ENCODE measurements at regions not wholly inside any gene's neighbourhood (a gene's known extent, or its start where the extent isn't known, plus 50 kb on each side); places are given as distances from the start of the nearest gene placed in this dataset.

- H4K20me1 ChIP-seq (ENCODE audit: low read depth): no peaks in the 10 kb centered on the region
These were observed 275.9 kb upstream of the EXOC2 start for GRCh38 chr6:968791-969190.

DNA sequence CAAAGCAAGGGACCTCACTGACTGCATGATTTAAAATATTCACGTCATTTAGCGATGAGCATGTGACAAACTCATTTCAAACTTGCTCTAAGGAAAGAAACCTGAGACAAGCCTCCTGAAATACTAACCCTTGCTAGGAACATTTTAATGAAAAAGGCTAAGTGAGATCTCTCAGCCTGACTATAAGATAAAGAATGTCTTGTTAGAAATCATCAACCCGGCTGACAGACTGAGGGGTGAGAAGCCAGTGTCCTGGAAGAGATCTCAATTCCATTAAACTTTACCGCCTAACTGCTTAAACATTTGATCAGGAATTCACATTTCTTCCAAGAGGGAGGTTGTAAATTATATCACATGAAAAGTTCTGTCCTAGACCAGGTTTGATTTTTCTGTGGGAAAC lies 274.8 kb upstream of the EXOC2 start:
- no peaks in the 10 kb centered on the region for H3K79me2 ChIP-seq (ENCODE audit: low read depth)

More at GRCh38 chr6:968791-969190, 275.9 kb upstream of the EXOC2 start:
- H3K4me1 ChIP-seq: no peaks in the 10 kb centered on the region
- Mint-ChIP-seq H3K36me3 (no peaks in the 10 kb centered on the region), H3K4me1 (peaks cover 22% of the 10 kb centered on the region), H3K27ac (peak overlapping the region; percentile 27), H3K27me3 (ENCODE audit: insufficient read depth, low read depth) (peaks cover 4% of the 10 kb centered on the region), H3K4me3 (no peak overlapping the region), H3K9me3 (peaks cover 9% of the 10 kb centered on the region)
- H3K4me2 ChIP-seq: no peak overlapping the region
- H3K9me3 ChIP-seq (ENCODE audit: low read depth): no peaks in the 10 kb centered on the region
- H3F3A ChIP-seq (ENCODE audit: low read depth): no peaks in the 10 kb centered on the region
- H3K9ac ChIP-seq: no peak overlapping the region
- H3K79me2 ChIP-seq (ENCODE audit: low read depth): no peaks in the 10 kb centered on the region
- no peak overlapping the region for H3K4me3 ChIP-seq
- H3K27me3 ChIP-seq: no peaks in the 10 kb centered on the region
- no peak overlapping the region for H3K27ac ChIP-seq
- H2AFZ ChIP-seq (replicated peaks): no peak overlapping the region
- TF ChIP-seq, protein P1, sequence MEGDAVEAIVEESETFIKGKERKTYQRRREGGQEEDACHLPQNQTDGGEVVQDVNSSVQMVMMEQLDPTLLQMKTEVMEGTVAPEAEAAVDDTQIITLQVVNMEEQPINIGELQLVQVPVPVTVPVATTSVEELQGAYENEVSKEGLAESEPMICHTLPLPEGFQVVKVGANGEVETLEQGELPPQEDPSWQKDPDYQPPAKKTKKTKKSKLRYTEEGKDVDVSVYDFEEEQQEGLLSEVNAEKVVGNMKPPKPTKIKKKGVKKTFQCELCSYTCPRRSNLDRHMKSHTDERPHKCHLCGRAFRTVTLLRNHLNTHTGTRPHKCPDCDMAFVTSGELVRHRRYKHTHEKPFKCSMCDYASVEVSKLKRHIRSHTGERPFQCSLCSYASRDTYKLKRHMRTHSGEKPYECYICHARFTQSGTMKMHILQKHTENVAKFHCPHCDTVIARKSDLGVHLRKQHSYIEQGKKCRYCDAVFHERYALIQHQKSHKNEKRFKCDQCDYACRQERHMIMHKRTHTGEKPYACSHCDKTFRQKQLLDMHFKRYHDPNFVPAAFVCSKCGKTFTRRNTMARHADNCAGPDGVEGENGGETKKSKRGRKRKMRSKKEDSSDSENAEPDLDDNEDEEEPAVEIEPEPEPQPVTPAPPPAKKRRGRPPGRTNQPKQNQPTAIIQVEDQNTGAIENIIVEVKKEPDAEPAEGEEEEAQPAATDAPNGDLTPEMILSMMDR (IDR thresholded peaks at IDR 0.05): no peak
- TF ChIP-seq EZH2 (IDR thresholded peaks at IDR 0.05) (no peak), EZH2phosphoT487 (IDR thresholded peaks at IDR 0.05) (no peak)
- H3K36me3 ChIP-seq: no peaks in the 10 kb centered on the region
- DNase-seq (ENCODE audit: low spot score): no peak

DNA sequence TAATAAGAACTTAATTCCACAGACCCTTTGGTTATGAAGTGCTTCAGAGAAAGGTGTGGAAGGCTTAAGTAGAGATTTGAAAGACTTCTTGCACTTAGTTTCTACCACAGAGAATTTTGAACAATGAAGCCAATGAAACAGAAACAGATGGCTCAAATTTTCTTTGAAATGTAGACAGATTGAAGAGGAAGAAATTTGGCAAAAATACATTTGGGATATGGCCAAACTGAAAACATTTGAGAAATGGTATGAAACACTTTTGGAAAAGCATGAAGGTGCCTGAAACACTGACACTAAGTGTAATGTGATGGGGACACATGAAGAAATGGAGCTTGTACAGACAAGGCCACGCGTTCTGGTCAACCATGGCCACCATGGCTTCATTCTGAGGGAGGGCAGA lies 272.4 kb upstream of the EXOC2 start:
- H3K27ac ChIP-seq: no peak overlapping the region
- Mint-ChIP-seq H3K27me3 (ENCODE audit: insufficient read depth, low read depth) (peaks cover 10% of the 10 kb centered on the region), H3K27ac (no peak overlapping the region)

More for the DNA sequence above, 274.8 kb upstream of the EXOC2 start:
- Mint-ChIP-seq H3K36me3 (no peaks in the 10 kb centered on the region), H3K27ac (no peak overlapping the region), H3K4me1 (peaks cover 22% of the 10 kb centered on the region), H3K4me3 (no peak overlapping the region), H3K9me3 (peaks cover 9% of the 10 kb centered on the region), H3K27me3 (ENCODE audit: insufficient read depth, low read depth) (peaks cover 6% of the 10 kb centered on the region)
- H3K36me3 ChIP-seq: no peaks in the 10 kb centered on the region
- no peak overlapping the region for H3K27ac ChIP-seq
- H2AFZ ChIP-seq (replicated peaks): no peak overlapping the region
- no peak for TF ChIP-seq EZH2phosphoT487 (IDR thresholded peaks at IDR 0.05)
- TF ChIP-seq, protein P1 (IDR thresholded peaks at IDR 0.05): no peak
- H3K9ac ChIP-seq: no peak overlapping the region
- no peak overlapping the region for H3K4me3 ChIP-seq
- no peaks in the 10 kb centered on the region for H4K20me1 ChIP-seq (ENCODE audit: low read depth)
- DNase-seq (ENCODE audit: low spot score): no peak
- no peaks in the 10 kb centered on the region for H3K4me1 ChIP-seq
- H3K27me3 ChIP-seq: no peaks in the 10 kb centered on the region
- H3F3A ChIP-seq (ENCODE audit: low read depth): no peaks in the 10 kb centered on the region
- H3K9me3 ChIP-seq (ENCODE audit: low read depth): no peaks in the 10 kb centered on the region
- no peak overlapping the region for H3K4me2 ChIP-seq

More for the DNA sequence above, 272.4 kb upstream of the EXOC2 start:
- H3K79me2 ChIP-seq (ENCODE audit: low read depth): no peaks in the 10 kb centered on the region
- H3K9me3 ChIP-seq (ENCODE audit: low read depth): no peaks in the 10 kb centered on the region
- H3K4me3 Mint-ChIP-seq: no peak overlapping the region
- no peak overlapping the region for H2AFZ ChIP-seq (replicated peaks)
- TF ChIP-seq EZH2 (IDR thresholded peaks at IDR 0.05) (no peak), EZH2phosphoT487 (IDR thresholded peaks at IDR 0.05) (no peak)
- TF ChIP-seq, protein P1 (IDR thresholded peaks at IDR 0.05): no peak
- no peaks in the 10 kb centered on the region for H3K36me3 ChIP-seq
- H3K27me3 ChIP-seq: no peaks in the 10 kb centered on the region
- no peaks in the 10 kb centered on the region for H4K20me1 ChIP-seq (ENCODE audit: low read depth)
- peaks cover 7% of the 10 kb centered on the region for H3K4me1 ChIP-seq
- no peak overlapping the region for H3K4me3 ChIP-seq
- H3K36me3 Mint-ChIP-seq: no peaks in the 10 kb centered on the region
- H3K4me1 Mint-ChIP-seq: peaks cover 31% of the 10 kb centered on the region
- no peak overlapping the region for H3K4me2 ChIP-seq
- no peak overlapping the region for H3K9ac ChIP-seq
- DNase-seq (ENCODE audit: low spot score): no peak
- no peaks in the 10 kb centered on the region for H3F3A ChIP-seq (ENCODE audit: low read depth)
- H3K9me3 Mint-ChIP-seq: peaks cover 9% of the 10 kb centered on the region
